ENCODE measurements at regions not wholly inside any gene's neighbourhood (a gene's known extent, or its start where the extent isn't known, plus 50 kb on each side); places are given as distances from the start of the nearest gene placed in this dataset.

DNA sequence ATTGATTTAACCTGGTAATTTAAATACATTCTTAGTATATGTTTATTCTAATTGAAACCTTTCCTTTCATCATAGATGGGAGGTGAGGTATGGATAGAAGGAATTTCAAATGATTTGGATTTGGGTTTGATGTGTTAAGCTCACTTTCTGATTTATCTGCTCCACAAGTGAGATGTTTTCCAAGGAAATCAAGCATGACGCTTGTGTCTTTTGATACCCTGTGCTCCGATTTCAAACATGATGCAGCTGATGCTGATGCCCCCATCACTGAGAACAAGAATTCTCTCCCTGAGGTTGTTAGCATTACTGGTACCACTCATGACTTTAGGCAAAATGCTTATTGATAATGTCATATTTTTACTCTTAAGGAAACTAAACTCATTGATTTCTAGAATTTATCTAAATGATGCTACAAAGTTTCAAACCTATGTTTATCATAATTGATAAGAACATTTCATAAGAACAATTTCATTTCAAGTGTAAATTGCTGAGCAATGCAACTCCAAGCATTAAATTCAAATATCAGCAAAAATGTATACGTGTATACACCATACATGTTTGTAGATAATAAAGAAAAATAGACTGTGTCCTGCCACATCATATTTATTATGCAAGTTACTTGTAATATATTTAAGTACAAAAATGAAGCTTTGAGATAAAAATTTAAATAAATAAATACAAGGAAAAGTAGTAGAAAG is 75.5 kb upstream of the LRIG3 start:
- no peak for DNase-seq (ENCODE audit: low spot score in 2 of 2)
- Histone ChIP-seq H3K36me3 (replicated peaks) (no peaks in the 10 kb centered on the region), H3K27me3 (ENCODE audit: low read depth) (no peaks in the 10 kb centered on the region), H3K4me1 (no peaks in the 10 kb centered on the region), H3K9me3 (no peaks in the 10 kb centered on the region), H3K4me3 (no peak overlapping the region)
- in situ Hi-C loops (cut with MboI; ENCODE audit: low sequenced_read_pairs) = no loop called here

DNA sequence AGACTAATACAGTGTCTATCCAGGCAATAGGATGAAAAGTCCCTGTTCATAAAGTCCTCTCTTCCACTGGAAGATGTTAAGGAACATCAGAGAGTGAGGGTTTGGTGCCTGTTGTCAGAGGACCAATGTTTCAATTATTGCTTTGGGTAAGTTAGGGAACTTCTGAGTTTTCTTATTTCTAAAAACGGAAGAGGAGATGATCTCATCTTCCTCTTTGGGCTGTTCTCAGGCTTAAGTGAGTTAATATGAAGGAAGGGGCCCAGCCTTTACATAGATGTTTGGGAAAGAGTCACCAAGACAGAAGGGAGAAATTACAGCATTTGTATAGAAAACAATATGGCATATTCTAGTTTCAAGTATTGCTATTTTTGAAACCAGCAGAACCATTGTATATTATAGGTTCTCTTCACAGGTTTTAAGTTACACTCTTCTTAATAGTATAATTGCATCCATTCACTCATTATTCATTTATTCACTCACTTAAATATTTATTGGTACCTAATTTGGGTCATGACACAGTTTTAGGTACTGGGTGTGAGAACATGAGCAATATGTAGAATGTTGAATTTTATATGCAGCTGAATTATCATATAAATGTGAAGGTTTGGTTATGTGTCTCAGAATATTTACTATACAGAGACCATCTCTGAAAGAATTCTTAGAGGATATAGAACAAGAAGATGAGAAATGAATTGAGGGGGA is 68.5 kb upstream of the LRIG3 start:
- no peaks in the 10 kb centered on the region for H3K9me3 ChIP-seq
- no peak for DNase-seq (ENCODE audit: low spot score in 2 of 2)
- H3K4me1 ChIP-seq = no peaks in the 10 kb centered on the region
- in situ Hi-C loops (cut with MboI; ENCODE audit: low sequenced_read_pairs) = no loop called here
- H3K36me3 ChIP-seq (replicated peaks) = no peaks in the 10 kb centered on the region
- H3K4me3 ChIP-seq = no peak overlapping the region
- no peaks in the 10 kb centered on the region for H3K27me3 ChIP-seq (ENCODE audit: low read depth)

DNA sequence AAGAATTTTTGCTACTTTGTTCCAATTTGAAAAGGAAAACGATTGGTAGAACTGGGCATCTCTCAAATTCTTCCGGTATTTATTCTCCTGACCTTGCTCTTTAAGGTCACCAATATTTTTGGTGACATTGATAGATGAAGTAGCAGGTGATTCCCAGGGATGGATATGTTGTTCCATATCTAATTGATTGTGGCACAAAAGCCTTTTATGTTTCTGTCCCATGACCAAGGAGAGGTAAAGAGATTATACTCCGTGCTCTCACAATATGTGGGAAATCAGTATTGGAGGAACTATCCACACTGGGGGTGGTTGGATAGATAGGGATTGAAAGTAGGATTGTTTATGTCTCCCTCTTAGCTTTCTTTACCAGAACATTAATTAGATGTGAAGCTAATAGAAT is 61.7 kb upstream of the LRIG3 start:
- no peaks in the 10 kb centered on the region for H3K4me1 ChIP-seq
- in situ Hi-C loops (cut with MboI; ENCODE audit: low sequenced_read_pairs) = no loop called here
- no peak overlapping the region for H3K4me3 ChIP-seq
- H3K36me3 ChIP-seq (replicated peaks) = no peaks in the 10 kb centered on the region
- no peak for DNase-seq (ENCODE audit: low spot score in 2 of 2)
- peaks cover 4% of the 10 kb centered on the region; the same call in 1 of the 2 replicates for H3K27me3 ChIP-seq (ENCODE audit: low read depth)
- H3K9me3 ChIP-seq = no peaks in the 10 kb centered on the region

DNA sequence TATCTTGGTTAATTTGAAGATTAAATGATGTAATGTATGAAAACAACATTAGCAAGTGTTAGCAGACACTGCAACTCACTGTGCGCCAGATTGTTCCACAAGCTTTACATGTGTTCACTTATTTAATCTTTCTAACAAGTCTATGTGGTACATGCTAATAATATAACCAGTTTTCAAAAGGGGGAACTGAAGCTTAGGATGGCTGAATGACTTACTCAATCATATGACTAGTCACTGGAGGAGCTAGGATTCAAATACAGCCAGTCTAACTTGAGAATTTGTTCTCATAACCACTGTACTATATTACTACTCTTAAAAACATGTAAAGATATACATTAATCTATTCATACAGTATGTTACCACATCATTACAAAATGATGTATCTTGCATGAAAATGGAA is 60.5 kb upstream of the LRIG3 start:
- Histone ChIP-seq H3K36me3 (replicated peaks) (no peaks in the 10 kb centered on the region), H3K4me1 (no peaks in the 10 kb centered on the region), H3K4me3 (no peak overlapping the region), H3K27me3 (ENCODE audit: low read depth) (peaks cover 4% of the 10 kb centered on the region; the same call in 1 of the 2 replicates), H3K9me3 (no peaks in the 10 kb centered on the region)
- no peak for DNase-seq (ENCODE audit: low spot score in 2 of 2)
- in situ Hi-C loops (cut with MboI; ENCODE audit: low sequenced_read_pairs) = no loop called here

DNA sequence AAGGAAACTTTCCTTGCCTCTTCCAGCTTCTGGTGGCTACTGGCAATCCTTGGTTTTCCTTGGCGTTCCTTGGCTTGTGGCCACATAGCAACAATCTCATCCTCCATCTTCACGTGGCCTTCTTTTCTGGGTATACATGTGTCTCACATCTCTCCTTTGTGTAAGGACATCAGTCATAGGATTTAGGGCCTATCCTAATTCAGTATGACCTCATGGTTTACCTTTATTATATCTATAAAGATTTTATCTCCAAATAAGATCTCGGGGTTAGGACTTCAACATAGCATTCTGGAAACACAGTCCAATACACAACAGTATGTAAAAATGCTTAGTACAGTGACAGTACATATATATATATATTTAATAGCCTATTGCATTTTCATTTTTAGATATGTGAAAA is 58.4 kb upstream of the LRIG3 start:
- no peak overlapping the region for H3K4me3 ChIP-seq
- H3K4me1 ChIP-seq = no peaks in the 10 kb centered on the region
- H3K9me3 ChIP-seq = no peaks in the 10 kb centered on the region
- in situ Hi-C loops (cut with MboI; ENCODE audit: low sequenced_read_pairs) = no loop called here
- H3K36me3 ChIP-seq (replicated peaks) = no peaks in the 10 kb centered on the region
- H3K27me3 ChIP-seq (ENCODE audit: low read depth) = peaks cover 4% of the 10 kb centered on the region; the same call in 1 of the 2 replicates
- DNase-seq (ENCODE audit: low spot score in 2 of 2) = no peak

DNA sequence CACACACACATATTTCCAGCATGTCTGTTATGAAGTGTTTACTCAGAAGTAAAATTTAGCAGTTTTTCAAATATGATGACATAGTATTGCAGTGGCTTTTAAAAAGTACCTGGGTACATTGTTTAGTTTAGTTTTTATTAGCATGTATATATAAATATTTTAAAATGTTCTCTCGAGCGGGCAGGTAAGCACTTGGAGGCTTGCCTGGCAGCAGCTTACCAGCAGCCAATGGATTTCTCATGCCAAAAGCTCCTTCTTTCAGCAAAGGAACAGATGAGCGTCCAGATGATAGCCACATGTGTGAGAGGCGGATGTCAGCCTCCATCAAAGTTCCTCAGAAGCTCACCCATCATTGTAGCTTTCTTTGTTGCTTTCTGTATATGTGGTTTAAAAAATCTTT is 57.2 kb upstream of the LRIG3 start:
- Histone ChIP-seq H3K9me3 (no peaks in the 10 kb centered on the region), H3K4me1 (no peaks in the 10 kb centered on the region), H3K4me3 (no peak overlapping the region), H3K27me3 (ENCODE audit: low read depth) (peaks cover 4% of the 10 kb centered on the region; the same call in 1 of the 2 replicates), H3K36me3 (replicated peaks) (no peaks in the 10 kb centered on the region)
- in situ Hi-C loops (cut with MboI; ENCODE audit: low sequenced_read_pairs) = no loop called here
- DNase-seq (ENCODE audit: low spot score in 2 of 2) = no peak

DNA sequence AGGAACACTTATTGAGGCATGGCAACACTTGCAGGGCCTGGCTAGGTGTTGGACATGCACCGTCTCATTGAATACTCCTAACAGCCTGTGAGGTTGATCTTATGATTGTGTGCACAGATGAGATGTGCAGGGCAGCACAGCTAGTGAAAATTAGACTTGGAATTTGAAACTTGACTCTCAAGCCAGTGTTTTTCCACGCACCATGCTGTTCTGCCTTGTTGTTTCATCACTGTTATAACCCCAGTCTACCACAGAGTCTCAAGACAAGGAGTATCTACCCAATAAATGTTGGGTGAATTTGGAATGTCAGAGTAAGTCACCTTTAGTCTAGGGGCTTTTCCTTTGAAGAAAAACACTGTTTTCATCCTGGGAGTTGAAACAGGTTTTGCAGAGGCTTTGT is 55.8 kb upstream of the LRIG3 start:
- no peaks in the 10 kb centered on the region for H3K27me3 ChIP-seq (ENCODE audit: low read depth)
- in situ Hi-C loops (cut with MboI; ENCODE audit: low sequenced_read_pairs) = no loop called here
- no peak for DNase-seq (ENCODE audit: low spot score in 2 of 2)
- no peaks in the 10 kb centered on the region for H3K9me3 ChIP-seq
- H3K4me3 ChIP-seq = no peak overlapping the region
- H3K36me3 ChIP-seq (replicated peaks) = no peaks in the 10 kb centered on the region
- H3K4me1 ChIP-seq = no peaks in the 10 kb centered on the region
